ENCODE measurements at regions not wholly inside any gene's neighbourhood (a gene's known extent, or its start where the extent isn't known, plus 50 kb on each side); places are given as distances from the start of the nearest gene placed in this dataset.

DNA sequence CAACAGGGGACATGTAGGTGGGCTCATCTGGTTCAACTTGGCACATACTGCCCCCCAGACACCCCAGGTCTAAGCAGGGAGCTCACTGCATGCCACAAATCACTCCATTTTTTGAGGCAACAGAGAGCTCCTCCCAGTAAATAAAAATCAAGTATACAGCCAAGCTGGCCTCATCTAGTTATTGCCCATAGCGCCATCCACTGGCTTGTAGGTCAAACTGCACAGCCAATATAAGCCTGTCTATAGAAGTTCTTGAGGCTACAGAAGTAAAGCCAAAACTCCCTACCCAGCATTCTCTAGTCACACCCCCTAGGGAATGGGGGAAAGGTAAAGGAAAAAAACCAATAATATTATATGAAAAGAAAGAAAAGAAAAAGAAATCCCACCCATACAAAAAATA is 453.7 kb downstream of the ZNF385D start:
- peaks cover 6% of the 10 kb centered on the region for H3K36me3 Mint-ChIP-seq
- peaks cover 42% of the 10 kb centered on the region for H3K9me3 Mint-ChIP-seq
- peaks cover 9% of the 10 kb centered on the region for H3K4me1 Mint-ChIP-seq
- no peaks in the 10 kb centered on the region for H3K27me3 Mint-ChIP-seq (ENCODE audit: low read depth)
- DNase-seq (ENCODE audit: low spot score in 2 of 2, unreplicated experiment in 2 of 2): no peak
- TF ChIP-seq, protein P1, sequence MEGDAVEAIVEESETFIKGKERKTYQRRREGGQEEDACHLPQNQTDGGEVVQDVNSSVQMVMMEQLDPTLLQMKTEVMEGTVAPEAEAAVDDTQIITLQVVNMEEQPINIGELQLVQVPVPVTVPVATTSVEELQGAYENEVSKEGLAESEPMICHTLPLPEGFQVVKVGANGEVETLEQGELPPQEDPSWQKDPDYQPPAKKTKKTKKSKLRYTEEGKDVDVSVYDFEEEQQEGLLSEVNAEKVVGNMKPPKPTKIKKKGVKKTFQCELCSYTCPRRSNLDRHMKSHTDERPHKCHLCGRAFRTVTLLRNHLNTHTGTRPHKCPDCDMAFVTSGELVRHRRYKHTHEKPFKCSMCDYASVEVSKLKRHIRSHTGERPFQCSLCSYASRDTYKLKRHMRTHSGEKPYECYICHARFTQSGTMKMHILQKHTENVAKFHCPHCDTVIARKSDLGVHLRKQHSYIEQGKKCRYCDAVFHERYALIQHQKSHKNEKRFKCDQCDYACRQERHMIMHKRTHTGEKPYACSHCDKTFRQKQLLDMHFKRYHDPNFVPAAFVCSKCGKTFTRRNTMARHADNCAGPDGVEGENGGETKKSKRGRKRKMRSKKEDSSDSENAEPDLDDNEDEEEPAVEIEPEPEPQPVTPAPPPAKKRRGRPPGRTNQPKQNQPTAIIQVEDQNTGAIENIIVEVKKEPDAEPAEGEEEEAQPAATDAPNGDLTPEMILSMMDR (IDR thresholded peaks at IDR 0.05; ENCODE audit: unreplicated experiment): no peak
- no peak overlapping the region for H3K27ac Mint-ChIP-seq
- no peak overlapping the region for H3K4me3 Mint-ChIP-seq

DNA sequence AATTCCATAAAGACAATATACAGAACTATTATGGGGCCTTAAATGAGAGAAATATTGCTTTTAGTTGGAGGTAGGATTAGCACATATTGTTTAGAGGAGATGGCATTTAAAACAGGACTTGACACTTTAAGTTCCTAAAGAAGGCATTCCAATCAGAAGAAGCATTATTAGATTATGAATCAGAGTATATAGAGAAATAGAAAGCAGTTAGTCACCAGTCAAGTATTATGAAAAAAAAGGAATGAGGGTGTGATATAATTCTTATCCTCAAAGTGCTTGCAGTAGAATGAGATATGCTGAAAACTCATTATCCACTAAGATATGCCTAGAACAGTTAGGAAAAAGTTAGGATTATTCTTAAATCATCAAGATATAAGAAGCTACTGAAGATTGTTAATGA is 456.2 kb downstream of the ZNF385D start:
- TF ChIP-seq, protein P1 (IDR thresholded peaks at IDR 0.05; ENCODE audit: unreplicated experiment): no peak
- Mint-ChIP-seq H3K4me1 (peaks cover 9% of the 10 kb centered on the region), H3K36me3 (peaks cover 6% of the 10 kb centered on the region), H3K4me3 (no peak overlapping the region), H3K27ac (no peak overlapping the region), H3K9me3 (peaks cover 30% of the 10 kb centered on the region), H3K27me3 (ENCODE audit: low read depth) (no peaks in the 10 kb centered on the region)
- DNase-seq (ENCODE audit: low spot score in 2 of 2, unreplicated experiment in 2 of 2): no peak

DNA sequence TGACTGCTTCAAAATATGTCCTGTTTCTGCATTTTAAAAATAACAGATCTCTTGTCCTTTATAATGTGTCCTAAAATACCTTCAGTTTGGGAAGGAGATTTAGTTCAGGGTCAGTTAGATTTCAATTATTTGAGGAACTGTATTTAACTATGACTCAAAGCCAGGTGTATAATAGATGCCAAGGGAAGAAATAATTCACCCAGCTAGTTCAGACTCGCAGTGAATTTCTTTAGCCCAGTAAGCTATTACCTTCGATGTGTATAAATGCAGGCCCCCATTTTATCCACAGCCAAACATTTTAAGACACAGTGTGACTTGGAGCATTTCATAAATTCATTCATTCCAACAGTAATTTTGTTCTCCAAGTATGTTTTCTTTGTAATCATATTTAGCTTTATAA is 458.0 kb downstream of the ZNF385D start:
- H3K27me3 Mint-ChIP-seq (ENCODE audit: low read depth): no peaks in the 10 kb centered on the region
- no peaks in the 10 kb centered on the region for H3K36me3 Mint-ChIP-seq
- H3K4me3 Mint-ChIP-seq: no peak overlapping the region
- peaks cover 12% of the 10 kb centered on the region for H3K9me3 Mint-ChIP-seq
- H3K4me1 Mint-ChIP-seq: peaks cover 9% of the 10 kb centered on the region
- DNase-seq (ENCODE audit: low spot score in 2 of 2, unreplicated experiment in 2 of 2): no peak
- TF ChIP-seq, protein P1 (IDR thresholded peaks at IDR 0.05; ENCODE audit: unreplicated experiment): no peak
- H3K27ac Mint-ChIP-seq: no peak overlapping the region

DNA sequence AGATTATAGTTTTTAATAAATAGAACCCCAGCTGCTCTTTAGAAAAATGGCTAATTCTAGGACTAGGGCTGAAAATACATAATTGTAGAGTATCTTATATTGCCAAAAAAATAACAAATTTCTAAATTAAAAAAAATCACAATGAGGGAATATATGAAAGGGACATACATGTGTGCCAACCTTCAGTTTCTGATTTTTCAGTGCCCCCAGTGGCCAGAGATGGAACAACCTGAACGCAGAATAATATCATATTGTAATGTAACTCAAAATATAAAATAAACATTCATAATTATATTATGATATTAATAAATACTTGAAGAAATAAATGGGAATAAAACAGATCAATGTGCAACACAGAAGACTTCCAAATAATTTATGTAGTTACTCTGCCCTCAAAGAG is 460.5 kb downstream of the ZNF385D start:
- no peaks in the 10 kb centered on the region for H3K27me3 Mint-ChIP-seq (ENCODE audit: low read depth)
- TF ChIP-seq, protein P1 (IDR thresholded peaks at IDR 0.05; ENCODE audit: unreplicated experiment): peak; percentile 83
- peaks cover 20% of the 10 kb centered on the region for H3K9me3 Mint-ChIP-seq
- H3K36me3 Mint-ChIP-seq: no peaks in the 10 kb centered on the region
- H3K27ac Mint-ChIP-seq: no peak overlapping the region
- DNase-seq (ENCODE audit: low spot score in 2 of 2, unreplicated experiment in 2 of 2): no peak
- no peak overlapping the region for H3K4me3 Mint-ChIP-seq
- H3K4me1 Mint-ChIP-seq: peaks cover 9% of the 10 kb centered on the region

DNA sequence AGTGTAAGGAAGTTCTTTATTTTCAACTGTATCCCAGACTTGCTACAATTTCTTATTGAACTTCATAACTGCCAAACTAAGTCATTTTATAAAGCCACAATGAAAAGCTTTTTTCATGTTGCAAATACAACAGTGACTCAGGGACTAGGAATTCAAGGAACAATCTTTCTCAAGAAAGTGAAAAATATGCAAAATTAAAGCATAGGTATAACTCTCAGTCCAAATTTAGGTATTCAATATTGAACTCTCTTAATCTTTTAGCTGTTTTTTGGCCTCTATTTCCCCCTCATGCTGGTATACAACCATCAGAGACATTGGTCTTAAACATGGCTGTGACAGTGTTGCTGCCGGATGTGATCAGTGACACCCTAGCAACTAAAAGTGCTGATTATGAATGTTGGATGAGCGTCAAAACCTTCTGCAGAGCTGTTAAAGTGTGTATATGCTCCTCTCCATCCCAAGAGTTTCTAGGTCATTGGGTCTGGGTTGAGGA is 476.9 kb downstream of the ZNF385D start:
- DNase-seq (ENCODE audit: low spot score in 2 of 2, unreplicated experiment in 2 of 2): no peak
- H3K27ac Mint-ChIP-seq: peak overlapping the region; percentile 57
- H3K4me1 Mint-ChIP-seq: peaks cover 13% of the 10 kb centered on the region
- H3K9me3 Mint-ChIP-seq: peaks cover 10% of the 10 kb centered on the region
- TF ChIP-seq, protein P1 (IDR thresholded peaks at IDR 0.05; ENCODE audit: unreplicated experiment): no peak
- H3K36me3 Mint-ChIP-seq: no peaks in the 10 kb centered on the region
- no peaks in the 10 kb centered on the region for H3K27me3 Mint-ChIP-seq (ENCODE audit: low read depth)
- no peak overlapping the region for H3K4me3 Mint-ChIP-seq

Measured in mesothelial cell of epicardium (in vitro differentiated cells).